ENCODE measurements at regions not wholly inside any gene's neighbourhood (a gene's known extent, or its start where the extent isn't known, plus 50 kb on each side); places are given as distances from the start of the nearest gene placed in this dataset.

- no peak for DNase-seq (ENCODE audit: low read depth, low spot score)
- no peak overlapping the region for H3K4me3 ChIP-seq (ENCODE audit: low read depth, low read length)
- TF ChIP-seq, protein P1, sequence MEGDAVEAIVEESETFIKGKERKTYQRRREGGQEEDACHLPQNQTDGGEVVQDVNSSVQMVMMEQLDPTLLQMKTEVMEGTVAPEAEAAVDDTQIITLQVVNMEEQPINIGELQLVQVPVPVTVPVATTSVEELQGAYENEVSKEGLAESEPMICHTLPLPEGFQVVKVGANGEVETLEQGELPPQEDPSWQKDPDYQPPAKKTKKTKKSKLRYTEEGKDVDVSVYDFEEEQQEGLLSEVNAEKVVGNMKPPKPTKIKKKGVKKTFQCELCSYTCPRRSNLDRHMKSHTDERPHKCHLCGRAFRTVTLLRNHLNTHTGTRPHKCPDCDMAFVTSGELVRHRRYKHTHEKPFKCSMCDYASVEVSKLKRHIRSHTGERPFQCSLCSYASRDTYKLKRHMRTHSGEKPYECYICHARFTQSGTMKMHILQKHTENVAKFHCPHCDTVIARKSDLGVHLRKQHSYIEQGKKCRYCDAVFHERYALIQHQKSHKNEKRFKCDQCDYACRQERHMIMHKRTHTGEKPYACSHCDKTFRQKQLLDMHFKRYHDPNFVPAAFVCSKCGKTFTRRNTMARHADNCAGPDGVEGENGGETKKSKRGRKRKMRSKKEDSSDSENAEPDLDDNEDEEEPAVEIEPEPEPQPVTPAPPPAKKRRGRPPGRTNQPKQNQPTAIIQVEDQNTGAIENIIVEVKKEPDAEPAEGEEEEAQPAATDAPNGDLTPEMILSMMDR (IDR thresholded peaks at IDR 0.05; ENCODE audit: low read depth, low read length): no peak
- in situ Hi-C loops (cut with HindIII; ENCODE audit: low sequenced_read_pairs): no loop called here
Measured at GRCh38 chr1:73717976-73718375, 480.0 kb downstream of the LRRIQ3 start.

DNA sequence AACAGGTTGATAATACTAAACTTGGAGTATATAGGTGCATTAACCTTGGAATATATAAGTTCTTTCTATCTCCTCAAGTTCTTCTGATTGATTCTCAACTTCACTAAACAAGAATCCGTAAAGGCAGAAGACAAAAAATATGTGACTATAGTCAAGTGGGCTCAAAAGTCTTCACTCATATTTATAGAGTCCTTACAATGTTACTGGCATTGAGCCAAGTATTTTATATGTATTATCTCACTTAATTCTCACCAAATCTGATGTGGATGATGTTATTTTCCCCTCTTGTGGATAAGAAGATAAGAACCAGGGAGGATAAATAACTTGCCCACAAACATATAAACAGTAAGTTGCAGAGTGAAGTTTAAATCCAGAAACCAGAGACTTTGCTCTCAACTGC lies 486.9 kb downstream of the LRRIQ3 start:
- DNase-seq (ENCODE audit: low read depth, low spot score): no peak
- no peak overlapping the region for H3K4me3 ChIP-seq (ENCODE audit: low read depth, low read length)
- in situ Hi-C loops (cut with HindIII; ENCODE audit: low sequenced_read_pairs): no loop called here
- TF ChIP-seq, protein P1 (IDR thresholded peaks at IDR 0.05; ENCODE audit: low read depth, low read length): no peak

- in situ Hi-C loops (cut with HindIII; ENCODE audit: low sequenced_read_pairs): no loop called here
- no peak for DNase-seq (ENCODE audit: low read depth, low spot score)
- TF ChIP-seq, protein P1 (IDR thresholded peaks at IDR 0.05; ENCODE audit: low read depth, low read length): no peak
- H3K4me3 ChIP-seq (ENCODE audit: low read depth, low read length): no peak overlapping the region
Measured at GRCh38 chr1:73701826-73702225, 496.1 kb downstream of the LRRIQ3 start.

- no peak overlapping the region for H3K4me3 ChIP-seq (ENCODE audit: low read depth, low read length)
- TF ChIP-seq, protein P1 (IDR thresholded peaks at IDR 0.05; ENCODE audit: low read depth, low read length): no peak
- no peak for DNase-seq (ENCODE audit: low read depth, low spot score)
- in situ Hi-C loops (cut with HindIII; ENCODE audit: low sequenced_read_pairs): no loop called here
Measured at GRCh38 chr1:73676186-73676585, 521.8 kb downstream of the LRRIQ3 start.

DNA sequence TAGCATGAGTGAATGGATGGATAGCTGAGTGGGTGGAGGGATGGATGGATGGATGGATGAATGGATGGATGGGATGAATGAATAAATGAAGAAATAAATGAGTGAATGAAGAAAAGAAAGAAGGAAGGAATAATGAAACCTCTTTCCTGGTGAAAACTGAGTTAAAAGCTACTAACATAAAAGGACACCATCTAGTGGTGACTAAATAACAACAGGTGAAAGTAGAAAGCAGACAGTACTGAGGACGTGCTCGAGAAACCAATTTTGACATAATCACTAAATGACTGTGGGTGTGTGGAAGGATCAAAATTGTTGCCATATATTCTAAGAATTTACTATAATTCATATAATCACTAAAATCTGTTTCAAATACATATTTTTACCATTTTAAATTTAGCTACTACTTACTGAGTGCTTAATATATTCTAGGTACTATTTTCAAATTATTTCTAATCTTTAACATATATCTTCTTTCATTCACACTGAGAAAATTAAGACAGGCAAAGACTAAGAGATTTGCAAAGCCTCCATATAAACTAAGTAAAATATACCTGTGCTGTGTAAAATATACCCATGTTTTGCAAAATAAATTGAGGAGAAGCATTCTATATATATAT lies 522.9 kb downstream of the LRRIQ3 start:
- H3K4me3 ChIP-seq (ENCODE audit: low read depth, low read length): no peak overlapping the region
- DNase-seq (ENCODE audit: low read depth, low spot score): peak; percentile 19
- TF ChIP-seq, protein P1 (IDR thresholded peaks at IDR 0.05; ENCODE audit: low read depth, low read length): peak; percentile 55
- in situ Hi-C loops (cut with HindIII; ENCODE audit: low sequenced_read_pairs): no loop called here

- H3K4me3 ChIP-seq (ENCODE audit: low read depth, low read length): no peak overlapping the region
- in situ Hi-C loops (cut with HindIII; ENCODE audit: low sequenced_read_pairs): no loop called here
- DNase-seq (ENCODE audit: low read depth, low spot score): peak; percentile 28
- TF ChIP-seq, protein P1 (IDR thresholded peaks at IDR 0.05; ENCODE audit: low read depth, low read length): no peak
Measured at GRCh38 chr1:73673971-73674370, 524.0 kb downstream of the LRRIQ3 start.
